ENCODE measurements at regions not wholly inside any gene's neighbourhood (a gene's known extent, or its start where the extent isn't known, plus 50 kb on each side); places are given as distances from the start of the nearest gene placed in this dataset.

- TF ChIP-seq CTCF (IDR thresholded peaks at IDR 0.05) (no peak), EZH2phosphoT487 (IDR thresholded peaks at IDR 0.05) (no peak), EZH2 (IDR thresholded peaks at IDR 0.05) (no peak)
Measured at GRCh38 chr22:44645531-44645930, 56.5 kb upstream of the PRR5 start.
